Calu3 (cell line): ENCODE measurements at regions not wholly inside any gene's neighbourhood (a gene's known extent, or its start where the extent isn't known, plus 50 kb on each side); places are given as distances from the start of the nearest gene placed in this dataset.

ENCODE experiments used
- BruUV-seq: library from RNA; stranded (reverse); fragments of 400-500 nt; replicated peaks from 2 replicates; lab custom pipeline; 2021; lab: Mats Ljungman, UMichigan
- CTCF ChIA-PET: fragments of 300-600 bp; sonication (Branson Sonifier 250); formaldehyde crosslinking; loops from one replicate; lab custom pipeline; 2022; ENCODE audit warnings: antibody characterized with exemption; lab: Charles Lee
- DNase-seq: peaks from one replicate; pipeline ENCODE4 v3.0.0; 2022
- H3K27ac Mint-ChIP-seq: one replicate; pipeline ENCODE4 v1.8.0; 2022; ENCODE audit warnings: mixed read lengths; ENCODE audit not compliant: unreplicated experiment
- H3K27me3 Mint-ChIP-seq: one replicate; pipeline ENCODE4 v1.8.0; 2022; ENCODE audit warnings: mixed read lengths; ENCODE audit not compliant: unreplicated experiment
- H3K36me3 Mint-ChIP-seq: one replicate; pipeline ENCODE4 v1.8.0; 2022; ENCODE audit warnings: mild to moderate bottlenecking, moderate library complexity, mixed read lengths; ENCODE audit not compliant: insufficient read depth, unreplicated experiment
- H3K4me1 Mint-ChIP-seq: one replicate; pipeline ENCODE4 v1.8.0; 2022; ENCODE audit warnings: mild to moderate bottlenecking, low read depth, mixed read lengths; ENCODE audit not compliant: unreplicated experiment
- H3K4me3 Mint-ChIP-seq: one replicate; pipeline ENCODE4 v1.8.0; 2022; ENCODE audit warnings: mild to moderate bottlenecking, low read depth, moderate library complexity, mixed read lengths; ENCODE audit not compliant: unreplicated experiment
- H3K9me3 Mint-ChIP-seq: one replicate; pipeline ENCODE4 v1.8.0; 2022; ENCODE audit warnings: low read depth, mixed read lengths; ENCODE audit not compliant: unreplicated experiment
- CTCF ChIP-seq: fragments of 200-600 bp; IDR thresholded peaks from one replicate; pipeline ENCODE4 v1.8.0; 2022; ENCODE audit warnings: antibody characterized with exemption; ENCODE audit not compliant: unreplicated experiment
- intact Hi-C: fragments of 100-400 bp; cut with micrococcal nuclease; formaldehyde crosslinking; loops from one replicate; pipeline ENCODE4 v1.10.0; 2022; ENCODE audit not compliant: unreplicated experiment

GRCh38 chr9:23532282-23532681 is 293.8 kb downstream of the ELAVL2 start:
- BruUV-seq, result no TSS peak
- DNase-seq, result no peak
- no peak for TF ChIP-seq CTCF
- Mint-ChIP-seq H3K27me3 (no peaks in the 10 kb centered on the region), H3K4me3 (no peak overlapping the region), H3K9me3 (peaks cover 4% of the 10 kb centered on the region), H3K27ac (no peak overlapping the region), H3K36me3 (no peaks in the 10 kb centered on the region), H3K4me1 (no peaks in the 10 kb centered on the region)
- intact Hi-C loops, result no loop called here
- CTCF ChIA-PET, result no interaction called here

GRCh38 chr9:23537192-23538066 is 288.6 kb downstream of the ELAVL2 start:
- H3K4me3 Mint-ChIP-seq, result no peak overlapping the region
- no peaks in the 10 kb centered on the region for H3K4me1 Mint-ChIP-seq

GRCh38 chr9:23538067-23538402 is 288.0 kb downstream of the ELAVL2 start:
- Mint-ChIP-seq H3K36me3 (no peaks in the 10 kb centered on the region), H3K9me3 (peaks cover 2% of the 10 kb centered on the region), H3K4me1 (no peaks in the 10 kb centered on the region), H3K4me3 (no peak overlapping the region), H3K27ac (no peak overlapping the region), H3K27me3 (no peaks in the 10 kb centered on the region)
- CTCF ChIA-PET, result no interaction called here
- no peak for TF ChIP-seq CTCF
- BruUV-seq, result no TSS peak
- no peak for DNase-seq
- intact Hi-C loops, result no loop called here

More at GRCh38 chr9:23537192-23538066, 288.6 kb downstream of the ELAVL2 start:
- no peak for TF ChIP-seq CTCF
- BruUV-seq, result no TSS peak
- CTCF ChIA-PET, result no interaction called here
- Mint-ChIP-seq H3K9me3 (peaks cover 2% of the 10 kb centered on the region), H3K27me3 (no peaks in the 10 kb centered on the region), H3K27ac (no peak overlapping the region), H3K36me3 (no peaks in the 10 kb centered on the region)
- no peak for DNase-seq
- intact Hi-C loops, result no loop called here

- H3K27me3 Mint-ChIP-seq, result no peaks in the 10 kb centered on the region
- no peaks in the 10 kb centered on the region for H3K4me1 Mint-ChIP-seq
- no peak overlapping the region for H3K27ac Mint-ChIP-seq
- peaks cover 2% of the 10 kb centered on the region for H3K9me3 Mint-ChIP-seq
- intact Hi-C loops, result no loop called here
- no TSS peak for BruUV-seq
- TF ChIP-seq CTCF, result no peak
- CTCF ChIA-PET, result no interaction called here
- no peak for DNase-seq
- no peaks in the 10 kb centered on the region for H3K36me3 Mint-ChIP-seq
- no peak overlapping the region for H3K4me3 Mint-ChIP-seq
These were observed 287.5 kb downstream of the ELAVL2 start for GRCh38 chr9:23538461-23539003.
